ENCODE measurements at regions not wholly inside any gene's neighbourhood (a gene's known extent, or its start where the extent isn't known, plus 50 kb on each side); places are given as distances from the start of the nearest gene placed in this dataset.

DNA sequence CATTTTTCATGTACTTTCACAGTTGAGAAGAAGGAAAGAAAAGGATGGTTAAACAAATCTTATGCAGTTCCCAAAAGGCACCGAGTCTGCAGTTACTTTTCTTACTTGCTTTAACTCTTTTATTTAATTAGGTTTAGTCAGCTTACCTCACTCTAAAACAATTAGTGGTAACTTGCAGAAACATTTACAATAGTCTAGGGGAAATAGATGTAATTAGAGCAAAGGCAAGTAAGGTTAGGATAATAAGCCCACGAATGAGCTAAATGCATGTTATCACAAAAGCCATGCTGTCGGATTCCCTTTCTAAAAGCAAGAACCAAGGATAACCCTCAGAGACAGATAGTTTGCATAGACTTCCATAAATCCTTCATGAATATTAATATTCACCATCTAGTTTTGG is 82.0 kb upstream of the VCX2 start:
- TF ChIP-seq, protein P1, sequence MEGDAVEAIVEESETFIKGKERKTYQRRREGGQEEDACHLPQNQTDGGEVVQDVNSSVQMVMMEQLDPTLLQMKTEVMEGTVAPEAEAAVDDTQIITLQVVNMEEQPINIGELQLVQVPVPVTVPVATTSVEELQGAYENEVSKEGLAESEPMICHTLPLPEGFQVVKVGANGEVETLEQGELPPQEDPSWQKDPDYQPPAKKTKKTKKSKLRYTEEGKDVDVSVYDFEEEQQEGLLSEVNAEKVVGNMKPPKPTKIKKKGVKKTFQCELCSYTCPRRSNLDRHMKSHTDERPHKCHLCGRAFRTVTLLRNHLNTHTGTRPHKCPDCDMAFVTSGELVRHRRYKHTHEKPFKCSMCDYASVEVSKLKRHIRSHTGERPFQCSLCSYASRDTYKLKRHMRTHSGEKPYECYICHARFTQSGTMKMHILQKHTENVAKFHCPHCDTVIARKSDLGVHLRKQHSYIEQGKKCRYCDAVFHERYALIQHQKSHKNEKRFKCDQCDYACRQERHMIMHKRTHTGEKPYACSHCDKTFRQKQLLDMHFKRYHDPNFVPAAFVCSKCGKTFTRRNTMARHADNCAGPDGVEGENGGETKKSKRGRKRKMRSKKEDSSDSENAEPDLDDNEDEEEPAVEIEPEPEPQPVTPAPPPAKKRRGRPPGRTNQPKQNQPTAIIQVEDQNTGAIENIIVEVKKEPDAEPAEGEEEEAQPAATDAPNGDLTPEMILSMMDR (IDR thresholded peaks at IDR 0.05) = no peak
- TF ChIP-seq POLR2A (IDR thresholded peaks at IDR 0.05) = no peak
- TF ChIP-seq EP300 (IDR thresholded peaks at IDR 0.05) = no peak

All from upper lobe of left lung (tissue), 4 donors.